ENCODE measurements at regions not wholly inside any gene's neighbourhood (a gene's known extent, or its start where the extent isn't known, plus 50 kb on each side); places are given as distances from the start of the nearest gene placed in this dataset.
"Not testable (repeated sequence)": the region's sequence is repeated elsewhere in the genome, so short reads cannot be mapped to it uniquely, and the experiment has no call there.

DNA sequence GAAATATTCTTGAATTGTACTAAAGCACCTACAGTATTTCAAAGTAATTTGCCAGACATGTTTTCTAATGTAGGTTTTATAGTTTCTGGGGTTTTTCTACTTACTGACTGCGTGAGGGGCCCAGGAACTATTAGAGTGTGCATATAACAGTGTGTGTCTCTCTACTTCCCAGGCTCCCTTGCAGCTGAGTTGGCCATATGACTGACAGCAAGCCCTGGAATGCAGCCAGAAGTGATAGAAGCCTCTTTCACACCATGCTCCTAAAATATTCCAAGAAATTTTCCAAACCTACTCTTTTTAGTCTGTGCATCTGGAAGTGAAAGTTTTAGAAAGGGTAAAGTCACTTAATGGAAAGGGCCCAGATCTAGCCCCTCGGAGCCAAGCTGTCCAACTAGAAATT, 96.7 kb upstream of the SLC7A11 start:
- POLR2A ChIA-PET: no interaction called here
- TF ChIP-seq FOXM1 (IDR thresholded peaks at IDR 0.05; ENCODE audit: borderline replicate concordance) (no peak), PKNOX1 (IDR thresholded peaks at IDR 0.05) (peak; percentile 25; the same call in 1 of the 2 replicates), ELF4 (IDR thresholded peaks at IDR 0.05) (no peak)
- no peak for DNase-seq (ENCODE audit: extremely low spot score)
- CTCF ChIA-PET: no interaction called here

- POLR2A ChIA-PET; DNase-seq (ENCODE audit: extremely low spot score); CTCF ChIA-PET: not testable (repeated sequence)
These were observed 96.1 kb upstream of the SLC7A11 start for GRCh38 chr4:138338222-138338621.

DNA sequence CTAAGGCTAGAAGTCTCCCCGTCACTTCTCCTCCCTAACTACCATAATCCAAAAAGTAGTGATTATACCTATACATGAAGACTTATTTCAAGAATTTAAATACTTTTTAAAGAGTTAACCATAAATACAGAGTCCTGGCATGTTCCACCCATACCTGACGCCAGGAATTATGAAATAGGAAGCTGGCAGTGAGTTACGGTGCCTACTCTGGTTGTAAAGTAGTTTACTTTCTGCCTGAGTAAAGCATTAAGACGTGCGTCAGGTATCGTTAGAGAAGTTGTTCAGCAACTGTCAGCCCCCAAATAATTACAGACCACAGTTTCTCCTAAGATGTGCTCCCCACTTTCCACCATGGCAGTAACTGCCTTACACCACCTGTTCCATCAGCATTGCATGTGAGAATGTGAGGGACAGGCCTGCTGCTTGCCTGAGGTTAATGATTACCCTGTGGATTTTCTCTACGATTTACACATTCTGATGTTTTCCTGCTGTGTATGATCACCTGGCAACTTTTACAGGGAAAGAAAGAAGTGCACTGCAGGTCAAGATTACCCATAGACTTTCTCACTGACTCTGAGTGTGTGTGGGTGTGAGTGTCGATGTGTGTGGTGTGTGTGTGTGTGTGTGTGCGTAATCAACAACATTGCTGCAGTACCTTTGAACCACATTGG, 92.3 kb upstream of the SLC7A11 start:
- no peak for DNase-seq (ENCODE audit: extremely low spot score)
- ChIA-PET POLR2A (no interaction called here), CTCF (no interaction called here)
- no peak for TF ChIP-seq L3MBTL2 (conservative IDR thresholded peaks at IDR 0.05)
- TF ChIP-seq FOXK2 (IDR thresholded peaks at IDR 0.05): no peak
- no peak for TF ChIP-seq BHLHE40 (IDR thresholded peaks at IDR 0.05; ENCODE audit: borderline replicate concordance)
- TF ChIP-seq CTBP1 (IDR thresholded peaks at IDR 0.05; ENCODE audit: borderline replicate concordance): no peak
- TF ChIP-seq FOXA1 (IDR thresholded peaks at IDR 0.05): no peak
- no peak for TF ChIP-seq ELF4 (IDR thresholded peaks at IDR 0.05)
- TF ChIP-seq HDGF (IDR thresholded peaks at IDR 0.05; ENCODE audit: borderline replicate concordance): no peak
- TF ChIP-seq FOXM1 (IDR thresholded peaks at IDR 0.05; ENCODE audit: borderline replicate concordance): no peak
- no peak for TF ChIP-seq PKNOX1 (IDR thresholded peaks at IDR 0.05)
- no peak for TF ChIP-seq SUZ12 (IDR thresholded peaks at IDR 0.05)
- TF ChIP-seq LEF1 (IDR thresholded peaks at IDR 0.05; ENCODE audit: borderline replicate concordance): no peak
- TF ChIP-seq TARDBP (IDR thresholded peaks at IDR 0.05): no peak
- no peak for TF ChIP-seq SP1 (IDR thresholded peaks at IDR 0.05)
- TF ChIP-seq ARNT (IDR thresholded peaks at IDR 0.05): no peak
- TF ChIP-seq ZNF384 (IDR thresholded peaks at IDR 0.05): no peak

GRCh38 chr4:138332415-138332814, 90.3 kb upstream of the SLC7A11 start:
- CTCF ChIA-PET; DNase-seq (ENCODE audit: extremely low spot score); POLR2A ChIA-PET: not testable (repeated sequence)

- no peak for DNase-seq (ENCODE audit: extremely low spot score)
- TF ChIP-seq BHLHE40 (IDR thresholded peaks at IDR 0.05; ENCODE audit: borderline replicate concordance) (no peak), SUZ12 (IDR thresholded peaks at IDR 0.05) (no peak), ELF4 (IDR thresholded peaks at IDR 0.05) (no peak), SP1 (IDR thresholded peaks at IDR 0.05) (no peak), HDGF (IDR thresholded peaks at IDR 0.05; ENCODE audit: borderline replicate concordance) (no peak), ZNF384 (IDR thresholded peaks at IDR 0.05) (no peak), PKNOX1 (IDR thresholded peaks at IDR 0.05) (no peak), FOXK2 (IDR thresholded peaks at IDR 0.05) (no peak), FOXA1 (IDR thresholded peaks at IDR 0.05) (no peak), FOXM1 (IDR thresholded peaks at IDR 0.05; ENCODE audit: borderline replicate concordance) (no peak), CTBP1 (IDR thresholded peaks at IDR 0.05; ENCODE audit: borderline replicate concordance) (no peak), ARNT (IDR thresholded peaks at IDR 0.05) (no peak), TARDBP (IDR thresholded peaks at IDR 0.05) (no peak), L3MBTL2 (conservative IDR thresholded peaks at IDR 0.05) (no peak), NFRKB (IDR thresholded peaks at IDR 0.05) (no peak), LEF1 (IDR thresholded peaks at IDR 0.05; ENCODE audit: borderline replicate concordance) (no peak)
- POLR2A ChIA-PET: no interaction called here
- CTCF ChIA-PET: no interaction called here
These were observed 88.4 kb upstream of the SLC7A11 start for GRCh38 chr4:138330531-138330930.

- no peak for TF ChIP-seq FOXK2 (IDR thresholded peaks at IDR 0.05)
- TF ChIP-seq PKNOX1 (IDR thresholded peaks at IDR 0.05): no peak
- no peak for TF ChIP-seq TARDBP (IDR thresholded peaks at IDR 0.05)
- TF ChIP-seq L3MBTL2 (conservative IDR thresholded peaks at IDR 0.05): no peak
- no peak for TF ChIP-seq ZNF384 (IDR thresholded peaks at IDR 0.05)
- TF ChIP-seq FOXA1 (IDR thresholded peaks at IDR 0.05): no peak
- no peak for TF ChIP-seq FOXM1 (IDR thresholded peaks at IDR 0.05; ENCODE audit: borderline replicate concordance)
- TF ChIP-seq ELF4 (IDR thresholded peaks at IDR 0.05): no peak
- TF ChIP-seq HDGF (IDR thresholded peaks at IDR 0.05; ENCODE audit: borderline replicate concordance): no peak
- TF ChIP-seq SUZ12 (IDR thresholded peaks at IDR 0.05): no peak
- no peak for TF ChIP-seq BHLHE40 (IDR thresholded peaks at IDR 0.05; ENCODE audit: borderline replicate concordance)
- no peak for TF ChIP-seq NFRKB (IDR thresholded peaks at IDR 0.05)
- no peak for TF ChIP-seq CTBP1 (IDR thresholded peaks at IDR 0.05; ENCODE audit: borderline replicate concordance)
- TF ChIP-seq ARNT (IDR thresholded peaks at IDR 0.05): no peak
- no peak for TF ChIP-seq SP1 (IDR thresholded peaks at IDR 0.05)
- no peak for TF ChIP-seq LEF1 (IDR thresholded peaks at IDR 0.05; ENCODE audit: borderline replicate concordance)
- DNase-seq (ENCODE audit: extremely low spot score): no peak
- ChIA-PET POLR2A (no interaction called here), CTCF (interaction anchor here (0.6 kb wide), 1 partner anchor 1872 kb away, joined by 3 read pairs; no protein-coding TSS in a partner anchor)
These were observed 87.4 kb upstream of the SLC7A11 start for GRCh38 chr4:138329506-138330070.

All from HEK293T (cell line).